GM10248 (cell line): ENCODE measurements at regions not wholly inside any gene's neighbourhood (a gene's known extent, or its start where the extent isn't known, plus 50 kb on each side); places are given as distances from the start of the nearest gene placed in this dataset.

Experiments used
- CTCF ChIA-PET: fragments of 300-600 bp; sonication (Branson Sonifier 250); formaldehyde crosslinking; extraction: SDS; loops from one replicate; lab custom pipeline; 2021; ENCODE audit warnings: antibody characterized with exemption; lab: Yijun Ruan, JAX
- POLR2A ChIA-PET: fragments of 350-650 bp; sonication (Branson Sonifier 250); formaldehyde crosslinking; extraction: SDS; loops from one replicate; lab custom pipeline; 2020; ENCODE audit warnings: antibody characterized with exemption; lab: Yijun Ruan, JAX
- DNase-seq: peaks from one replicate; pipeline ENCODE4 v3.0.0; 2012; ENCODE audit errors: extremely low spot score
- CTCF ChIP-seq: IDR thresholded peaks from 2 replicates; pipeline ENCODE4 v1.5.1; 2012; ENCODE audit warnings: mild to moderate bottlenecking, low read depth; ENCODE audit errors: extremely low read depth, missing control alignments, control extremely low read depth

- POLR2A ChIA-PET: no interaction called here
- CTCF ChIA-PET: no interaction called here
- no peak for TF ChIP-seq CTCF
- DNase-seq: no peak
Observed at GRCh38 chr11:70689764-70690163, 291.4 kb downstream of the CTTN start.

DNA sequence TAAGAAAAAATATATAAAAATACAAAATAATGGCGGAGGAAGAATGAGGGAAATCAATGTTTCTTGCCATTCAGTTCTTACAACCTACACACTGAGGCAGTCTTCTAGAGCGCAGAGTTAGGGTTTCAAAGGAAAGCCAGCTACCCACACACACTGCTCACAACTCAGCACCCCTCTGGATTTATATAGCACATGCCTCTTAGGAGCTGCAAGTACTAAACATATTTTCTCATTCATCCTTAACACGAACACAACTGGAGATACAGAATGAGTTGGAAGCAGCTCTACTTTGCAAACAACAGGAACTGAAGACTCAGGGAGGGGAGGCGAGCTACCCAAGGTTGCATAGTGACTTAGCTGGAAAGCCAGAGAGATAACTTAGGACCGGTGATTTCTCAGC, 293.8 kb downstream of the CTTN start:
- CTCF ChIA-PET: no interaction called here
- no peak for DNase-seq
- POLR2A ChIA-PET: no interaction called here
- no peak for TF ChIP-seq CTCF

GRCh38 chr11:70694371-70694770, 296.0 kb downstream of the CTTN start:
- no peak for TF ChIP-seq CTCF
- POLR2A ChIA-PET: no interaction called here
- CTCF ChIA-PET: no interaction called here
- no peak for DNase-seq

- no peak for TF ChIP-seq CTCF
- ChIA-PET POLR2A (no interaction called here), CTCF (interaction anchor here (1.5 kb wide), 1 partner anchor 11 kb away, joined by 4 read pairs; no protein-coding TSS in a partner anchor)
- no peak for DNase-seq
Observed at GRCh38 chr11:70695086-70695960, 297.0 kb downstream of the CTTN start.

DNA sequence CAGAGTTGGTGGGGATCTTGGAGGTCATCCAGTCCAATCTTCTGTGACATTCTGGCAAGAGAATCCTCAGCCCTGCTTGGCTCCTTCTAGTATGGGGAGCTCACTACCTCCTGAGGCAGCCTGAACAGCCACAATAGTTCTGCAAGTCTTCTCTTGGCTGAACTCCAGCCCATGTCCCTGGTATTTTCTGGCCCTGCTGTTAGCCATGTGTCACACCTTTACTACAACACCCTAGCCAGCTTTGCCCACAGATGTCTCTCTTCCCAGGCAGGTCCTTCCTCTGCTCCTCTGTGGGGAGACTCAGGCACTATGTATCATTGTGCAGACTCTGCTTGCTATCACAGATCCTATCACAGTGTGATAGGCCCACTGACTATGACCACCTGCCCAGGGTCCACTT, 297.7 kb downstream of the CTTN start:
- ChIA-PET POLR2A (no interaction called here), CTCF (interaction anchor here (1.5 kb wide), 1 partner anchor 10 kb away, joined by 4 read pairs; no protein-coding TSS in a partner anchor)
- no peak for DNase-seq

GRCh38 chr11:70696564-70696963, 298.2 kb downstream of the CTTN start:
- no peak for DNase-seq
- no peak for TF ChIP-seq CTCF
- ChIA-PET CTCF (interaction anchor here (1.5 kb wide), 1 partner anchor 10 kb away, joined by 4 read pairs; no protein-coding TSS in a partner anchor), POLR2A (no interaction called here)

More for the DNA sequence above, 297.7 kb downstream of the CTTN start:
- no peak for TF ChIP-seq CTCF
